ENCODE measurements at regions not wholly inside any gene's neighbourhood (a gene's known extent, or its start where the extent isn't known, plus 50 kb on each side); places are given as distances from the start of the nearest gene placed in this dataset.
"Not testable (repeated sequence)": the region's sequence is repeated elsewhere in the genome, so short reads cannot be mapped to it uniquely, and the experiment has no call there.

DNA sequence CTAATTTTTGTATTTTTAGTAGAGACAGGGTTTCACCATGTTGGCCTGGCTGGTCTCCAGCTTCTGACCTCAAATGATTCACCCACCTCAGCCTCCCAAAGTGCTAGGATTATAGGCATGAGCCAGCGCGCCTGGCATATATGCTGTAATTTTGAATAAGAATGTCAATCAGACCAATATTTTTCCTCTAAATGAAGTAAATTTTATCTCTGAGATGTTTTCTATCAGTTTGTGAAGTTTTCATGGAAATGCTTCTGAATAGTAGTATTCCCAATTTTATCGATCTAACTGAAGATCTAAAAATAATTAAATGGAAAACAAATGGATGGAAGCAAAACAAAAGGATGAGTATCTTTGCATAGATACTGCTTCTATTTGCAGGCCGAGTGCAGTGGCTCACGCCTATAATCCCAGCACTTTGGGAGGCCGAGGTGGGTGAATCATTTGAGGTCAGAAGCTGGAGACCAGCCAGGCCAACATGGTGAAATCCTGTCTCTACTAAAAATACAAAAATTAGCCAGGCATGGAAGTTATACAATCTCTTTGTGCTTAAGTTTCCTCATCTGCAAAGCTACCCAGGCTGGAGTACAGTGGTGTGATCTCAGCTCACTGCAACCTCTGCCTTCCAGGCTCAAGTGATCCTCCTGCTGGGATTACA lies 103.9 kb upstream of the RAP2B start:
- TF ChIP-seq, protein P1, sequence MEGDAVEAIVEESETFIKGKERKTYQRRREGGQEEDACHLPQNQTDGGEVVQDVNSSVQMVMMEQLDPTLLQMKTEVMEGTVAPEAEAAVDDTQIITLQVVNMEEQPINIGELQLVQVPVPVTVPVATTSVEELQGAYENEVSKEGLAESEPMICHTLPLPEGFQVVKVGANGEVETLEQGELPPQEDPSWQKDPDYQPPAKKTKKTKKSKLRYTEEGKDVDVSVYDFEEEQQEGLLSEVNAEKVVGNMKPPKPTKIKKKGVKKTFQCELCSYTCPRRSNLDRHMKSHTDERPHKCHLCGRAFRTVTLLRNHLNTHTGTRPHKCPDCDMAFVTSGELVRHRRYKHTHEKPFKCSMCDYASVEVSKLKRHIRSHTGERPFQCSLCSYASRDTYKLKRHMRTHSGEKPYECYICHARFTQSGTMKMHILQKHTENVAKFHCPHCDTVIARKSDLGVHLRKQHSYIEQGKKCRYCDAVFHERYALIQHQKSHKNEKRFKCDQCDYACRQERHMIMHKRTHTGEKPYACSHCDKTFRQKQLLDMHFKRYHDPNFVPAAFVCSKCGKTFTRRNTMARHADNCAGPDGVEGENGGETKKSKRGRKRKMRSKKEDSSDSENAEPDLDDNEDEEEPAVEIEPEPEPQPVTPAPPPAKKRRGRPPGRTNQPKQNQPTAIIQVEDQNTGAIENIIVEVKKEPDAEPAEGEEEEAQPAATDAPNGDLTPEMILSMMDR (IDR thresholded peaks at IDR 0.05): not testable (repeated sequence)
- not testable (repeated sequence) for TF ChIP-seq POLR2A (IDR thresholded peaks at IDR 0.05)
